DMS114 treated with DMSO at 0.1 percent for 48 hours (cell line): ENCODE measurements at regions not wholly inside any gene's neighbourhood (a gene's known extent, or its start where the extent isn't known, plus 50 kb on each side); places are given as distances from the start of the nearest gene placed in this dataset.
"Not testable (repeated sequence)": the region's sequence is repeated elsewhere in the genome, so short reads cannot be mapped to it uniquely, and the experiment has no call there.

Experiments
- DNase-seq: peaks from one replicate; lab custom pipeline; 2025; ENCODE audit not compliant: unreplicated experiment; lab: John Stamatoyannopoulos, UW

DNA sequence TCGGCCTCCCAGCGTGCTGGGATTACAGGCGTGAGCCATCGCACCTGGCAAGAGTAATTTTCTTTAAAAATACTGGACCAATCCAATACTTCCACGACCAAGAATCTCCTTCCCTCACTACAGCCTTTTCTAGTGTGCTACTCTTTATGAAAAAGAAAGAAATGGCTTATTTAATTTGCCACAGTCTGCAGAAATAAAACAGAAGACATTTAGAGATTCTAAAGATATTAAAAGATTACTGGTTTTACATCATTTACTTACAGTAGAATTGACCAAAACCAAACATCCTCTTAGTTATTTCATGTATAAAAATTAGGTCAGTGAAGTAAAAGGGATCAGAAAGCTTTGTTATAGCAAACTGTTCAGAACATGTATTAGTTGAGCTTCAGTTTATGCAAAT lies 679.6 kb downstream of the MAT2B start:
- DNase-seq: no peak

- no peak for DNase-seq
These were observed 681.1 kb downstream of the MAT2B start for GRCh38 chr5:164186550-164186949.

GRCh38 chr5:164187785-164188184 lies 682.4 kb downstream of the MAT2B start:
- no peak for DNase-seq

- DNase-seq: no peak
These were observed 683.3 kb downstream of the MAT2B start for GRCh38 chr5:164188733-164189148.

- DNase-seq: no peak
These were observed 685.8 kb downstream of the MAT2B start for GRCh38 chr5:164191240-164191639.

- no peak for DNase-seq
These were observed 696.9 kb downstream of the MAT2B start for GRCh38 chr5:164202338-164202737.

- no peak for DNase-seq
These were observed 698.3 kb downstream of the MAT2B start for GRCh38 chr5:164203581-164204225.

GRCh38 chr5:164204338-164204946 lies 699.0 kb downstream of the MAT2B start:
- DNase-seq: no peak

DNA sequence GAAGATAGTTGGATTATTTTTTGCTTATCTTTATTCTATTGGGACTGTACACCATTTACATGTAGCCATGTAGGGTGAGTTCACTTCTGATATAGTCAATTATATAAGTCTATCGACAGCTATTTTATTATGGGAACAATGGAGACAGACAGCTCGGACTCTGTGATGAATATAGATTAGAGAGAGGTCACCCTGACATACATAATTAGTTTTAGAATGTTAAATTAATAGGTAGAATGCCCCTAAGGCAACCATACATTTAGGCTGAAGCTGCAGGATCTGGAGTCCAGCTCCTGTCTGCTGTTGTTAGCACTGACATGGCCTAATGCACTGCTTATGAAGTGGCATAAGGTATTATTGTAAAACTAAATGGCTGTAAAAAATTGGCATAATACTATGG lies 700.8 kb downstream of the MAT2B start:
- DNase-seq: no peak

- no peak for DNase-seq
These were observed 702.2 kb downstream of the MAT2B start for GRCh38 chr5:164207646-164208045.

DNA sequence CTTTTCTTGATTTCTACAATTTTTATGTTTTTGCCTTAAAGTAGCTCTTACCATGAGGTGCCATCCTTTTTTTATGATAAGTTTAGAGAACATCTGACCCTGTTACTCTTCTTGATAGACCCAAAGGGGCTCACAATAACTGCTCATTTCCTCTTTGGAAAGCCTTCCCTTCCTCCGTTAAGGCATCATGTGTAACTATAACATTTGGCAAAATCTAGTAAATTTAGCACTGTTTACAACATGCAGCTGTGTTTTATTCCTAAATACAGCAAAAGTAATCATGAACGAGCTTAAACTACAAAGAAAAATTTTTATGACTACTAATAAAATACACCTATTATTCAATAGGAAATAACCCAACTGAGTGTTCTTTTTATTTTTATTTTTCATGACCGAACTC lies 705.1 kb downstream of the MAT2B start:
- DNase-seq: no peak

- DNase-seq: no peak
These were observed 709.3 kb downstream of the MAT2B start for GRCh38 chr5:164214698-164215097.

GRCh38 chr5:164217464-164217863 lies 712.0 kb downstream of the MAT2B start:
- no peak for DNase-seq

- DNase-seq: no peak
These were observed 715.1 kb downstream of the MAT2B start for GRCh38 chr5:164220522-164220921.

DNA sequence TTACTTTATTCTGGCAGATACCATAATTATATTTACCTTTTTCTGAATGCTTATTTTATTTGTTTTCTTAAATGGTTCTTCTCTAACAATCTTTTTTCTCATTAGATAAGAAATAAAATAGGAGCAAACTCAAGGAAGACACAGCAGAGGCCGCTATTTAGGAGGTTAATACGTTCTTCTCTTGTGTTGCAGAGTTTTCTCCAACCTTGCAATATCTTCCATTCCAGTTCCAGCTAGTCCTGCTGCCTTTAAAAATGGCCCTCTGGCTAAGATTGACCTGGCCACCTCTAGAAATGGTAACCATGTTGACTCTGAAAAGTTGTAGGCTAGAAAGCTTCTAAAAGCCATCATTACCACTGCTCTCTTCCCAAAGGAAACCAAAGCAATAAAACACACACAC lies 718.8 kb downstream of the MAT2B start:
- DNase-seq: no peak

GRCh38 chr5:164224772-164225171 lies 719.4 kb downstream of the MAT2B start:
- no peak for DNase-seq

- DNase-seq: no peak
These were observed 724.9 kb downstream of the MAT2B start for GRCh38 chr5:164230341-164230740.

GRCh38 chr5:164233791-164234190 lies 728.4 kb downstream of the MAT2B start:
- DNase-seq: no peak

DNA sequence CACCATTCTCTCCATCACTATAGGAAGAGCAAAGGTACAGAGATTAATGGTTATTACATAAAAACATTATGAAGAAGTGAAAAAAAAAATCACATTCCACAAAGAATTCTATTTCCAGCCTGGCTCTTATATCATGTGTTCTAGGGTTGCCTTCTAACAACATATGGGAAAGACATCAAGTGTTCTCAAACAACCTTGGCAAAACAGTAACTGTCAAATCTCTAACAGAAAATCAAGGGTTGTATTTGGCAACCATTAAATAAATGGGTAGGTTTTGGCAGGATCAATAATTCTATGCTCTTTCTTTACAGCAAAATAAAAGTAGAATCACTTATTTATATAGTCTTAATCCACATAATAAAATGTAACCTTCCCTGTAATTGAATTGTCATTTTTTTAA lies 728.9 kb downstream of the MAT2B start:
- DNase-seq: no peak

- no peak for DNase-seq
These were observed 730.0 kb downstream of the MAT2B start for GRCh38 chr5:164235300-164235891.

DNA sequence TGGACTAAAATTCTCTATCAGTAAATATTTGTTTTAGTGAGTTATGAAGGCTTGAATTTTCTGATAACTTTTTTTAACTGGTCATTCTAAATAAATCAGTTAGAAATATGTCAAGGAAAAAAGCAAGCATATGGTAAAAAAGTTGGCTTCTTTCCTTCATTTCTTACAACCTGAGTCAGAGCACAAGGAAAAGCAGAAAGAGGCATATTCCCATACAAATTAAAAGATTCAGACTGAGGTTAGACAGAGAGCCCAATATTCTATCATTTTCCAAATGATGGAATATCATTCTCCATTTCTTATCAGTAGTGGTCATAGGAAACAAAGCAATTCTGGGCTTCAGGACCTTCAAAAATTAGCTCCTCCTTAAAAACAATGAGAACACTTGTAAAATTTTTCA lies 732.1 kb downstream of the MAT2B start:
- DNase-seq: no peak

DNA sequence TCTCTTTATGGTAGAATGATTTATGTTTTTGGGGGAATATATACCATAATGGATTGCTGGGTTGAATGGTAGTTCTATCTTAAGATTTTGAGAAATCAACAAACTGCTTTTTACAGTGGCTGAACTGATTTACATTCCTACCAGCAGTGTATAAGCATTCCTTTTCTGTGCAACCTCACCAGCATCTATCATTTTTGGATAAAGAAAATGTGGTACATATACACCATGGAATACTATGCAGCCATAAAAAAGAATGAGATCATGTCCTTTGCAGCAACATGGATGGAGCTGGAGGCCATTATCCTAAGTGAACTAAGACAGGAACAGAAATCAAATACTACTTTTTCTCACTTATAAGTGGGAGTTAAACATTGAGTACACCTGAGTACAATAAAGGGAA lies 746.4 kb downstream of the MAT2B start:
- DNase-seq: not testable (repeated sequence)

- DNase-seq: no peak
These were observed 748.3 kb downstream of the MAT2B start for GRCh38 chr5:164253764-164254163.
